ENCODE measurements at regions not wholly inside any gene's neighbourhood (a gene's known extent, or its start where the extent isn't known, plus 50 kb on each side); places are given as distances from the start of the nearest gene placed in this dataset.

GRCh38 chr4:29243851-29244250 lies 1476.3 kb upstream of the PCDH7 start:
- DNase-seq (ENCODE audit: low read depth in 4 of 6, low spot score in 6 of 6), result no peak
- no peak overlapping the region for H3K4me3 ChIP-seq (ENCODE audit: low read depth, low read length)
- H3K36me3 ChIP-seq (ENCODE audit: control insufficient read depth, insufficient read depth, low read length), result no peaks in the 10 kb centered on the region
- WGBS (ENCODE audit: insufficient coverage), result no CpG with 5 or more reads among the region's 1 CpG
- H3K27ac ChIP-seq (ENCODE audit: low read depth, low read length), result no peak overlapping the region
- H3K27me3 ChIP-seq (ENCODE audit: control insufficient read depth, insufficient read depth, low read length), result no peaks in the 10 kb centered on the region
- H3K9me3 ChIP-seq (ENCODE audit: control insufficient read depth, insufficient read depth, low read length), result no peaks in the 10 kb centered on the region
- no peaks in the 10 kb centered on the region for H3K4me1 ChIP-seq (ENCODE audit: control insufficient read depth, insufficient read depth, low read length)

GRCh38 chr4:29259556-29259955 lies 1460.6 kb upstream of the PCDH7 start:
- H3K9me3 ChIP-seq (ENCODE audit: control insufficient read depth, insufficient read depth, low read length), result peaks cover 3% of the 10 kb centered on the region
- no peaks in the 10 kb centered on the region for H3K27me3 ChIP-seq (ENCODE audit: control insufficient read depth, insufficient read depth, low read length)
- no peak overlapping the region for H3K4me3 ChIP-seq (ENCODE audit: low read depth, low read length)
- H3K4me1 ChIP-seq (ENCODE audit: control insufficient read depth, insufficient read depth, low read length), result no peaks in the 10 kb centered on the region
- WGBS (ENCODE audit: insufficient coverage), result no CpG with 5 or more reads among the region's 2 CpGs
- H3K36me3 ChIP-seq (ENCODE audit: control insufficient read depth, insufficient read depth, low read length), result no peaks in the 10 kb centered on the region
- DNase-seq (ENCODE audit: low read depth in 4 of 6, low spot score in 6 of 6), result peak in 1 of 6 donors; percentile 1
- H3K27ac ChIP-seq (ENCODE audit: low read depth, low read length), result no peak overlapping the region

GRCh38 chr4:29262986-29263385 lies 1457.2 kb upstream of the PCDH7 start:
- no peak overlapping the region for H3K4me3 ChIP-seq (ENCODE audit: low read depth, low read length)
- no peaks in the 10 kb centered on the region for H3K9me3 ChIP-seq (ENCODE audit: control insufficient read depth, insufficient read depth, low read length)
- H3K27me3 ChIP-seq (ENCODE audit: control insufficient read depth, insufficient read depth, low read length), result no peaks in the 10 kb centered on the region
- 93% methylated on average over 2 of the region's 2 CpGs for WGBS (ENCODE audit: insufficient coverage)
- H3K4me1 ChIP-seq (ENCODE audit: control insufficient read depth, insufficient read depth, low read length), result no peaks in the 10 kb centered on the region
- no peaks in the 10 kb centered on the region for H3K36me3 ChIP-seq (ENCODE audit: control insufficient read depth, insufficient read depth, low read length)
- DNase-seq (ENCODE audit: low read depth in 4 of 6, low spot score in 6 of 6), result peak in 1 of 6 donors; percentile 3
- no peak overlapping the region for H3K27ac ChIP-seq (ENCODE audit: low read depth, low read length)

GRCh38 chr4:29276150-29276549 lies 1444.0 kb upstream of the PCDH7 start:
- no CpG with 5 or more reads among the region's 1 CpG for whole genome bisulfite sequencing (ENCODE audit: insufficient coverage)
- H3K4me1 ChIP-seq (ENCODE audit: control insufficient read depth, insufficient read depth, low read length), result no peaks in the 10 kb centered on the region
- no peak overlapping the region for H3K27ac ChIP-seq (ENCODE audit: low read depth, low read length)
- no peak overlapping the region for H3K4me3 ChIP-seq (ENCODE audit: low read depth, low read length)
- no peaks in the 10 kb centered on the region for H3K27me3 ChIP-seq (ENCODE audit: control insufficient read depth, insufficient read depth, low read length)
- no peaks in the 10 kb centered on the region for H3K36me3 ChIP-seq (ENCODE audit: control insufficient read depth, insufficient read depth, low read length)
- H3K9me3 ChIP-seq (ENCODE audit: control insufficient read depth, insufficient read depth, low read length), result no peaks in the 10 kb centered on the region
- no peak for DNase-seq (ENCODE audit: low read depth in 4 of 6, low spot score in 6 of 6)

GRCh38 chr4:29277381-29277780 lies 1442.8 kb upstream of the PCDH7 start:
- Histone ChIP-seq H3K36me3 (ENCODE audit: control insufficient read depth, insufficient read depth, low read length) (no peaks in the 10 kb centered on the region), H3K27me3 (ENCODE audit: control insufficient read depth, insufficient read depth, low read length) (no peaks in the 10 kb centered on the region), H3K4me3 (ENCODE audit: low read depth, low read length) (no peak overlapping the region), H3K27ac (ENCODE audit: low read depth, low read length) (no peak overlapping the region), H3K9me3 (ENCODE audit: control insufficient read depth, insufficient read depth, low read length) (no peaks in the 10 kb centered on the region), H3K4me1 (ENCODE audit: control insufficient read depth, insufficient read depth, low read length) (no peaks in the 10 kb centered on the region)
- no peak for DNase-seq (ENCODE audit: low read depth in 4 of 6, low spot score in 6 of 6)

- DNase-seq (ENCODE audit: low read depth in 4 of 6, low spot score in 6 of 6), result peak in 1 of 6 donors; percentile 1
- Histone ChIP-seq H3K27ac (ENCODE audit: low read depth, low read length) (no peak overlapping the region), H3K4me3 (ENCODE audit: low read depth, low read length) (no peak overlapping the region), H3K4me1 (ENCODE audit: control insufficient read depth, insufficient read depth, low read length) (no peaks in the 10 kb centered on the region), H3K27me3 (ENCODE audit: control insufficient read depth, insufficient read depth, low read length) (no peaks in the 10 kb centered on the region), H3K9me3 (ENCODE audit: control insufficient read depth, insufficient read depth, low read length) (no peaks in the 10 kb centered on the region), H3K36me3 (ENCODE audit: control insufficient read depth, insufficient read depth, low read length) (no peaks in the 10 kb centered on the region)
- WGBS (ENCODE audit: insufficient coverage), result no CpG with 5 or more reads among the region's 2 CpGs
Observed at GRCh38 chr4:29278585-29278984, 1441.6 kb upstream of the PCDH7 start.

GRCh38 chr4:29289118-29289517 lies 1431.1 kb upstream of the PCDH7 start:
- H3K9me3 ChIP-seq (ENCODE audit: control insufficient read depth, insufficient read depth, low read length), result peaks cover 1% of the 10 kb centered on the region
- no peaks in the 10 kb centered on the region for H3K36me3 ChIP-seq (ENCODE audit: control insufficient read depth, insufficient read depth, low read length)
- DNase-seq (ENCODE audit: low read depth in 4 of 6, low spot score in 6 of 6), result no peak
- no peak overlapping the region for H3K4me3 ChIP-seq (ENCODE audit: low read depth, low read length)
- H3K27me3 ChIP-seq (ENCODE audit: control insufficient read depth, insufficient read depth, low read length), result no peaks in the 10 kb centered on the region
- WGBS (ENCODE audit: insufficient coverage), result no CpG with 5 or more reads among the region's 1 CpG
- H3K27ac ChIP-seq (ENCODE audit: low read depth, low read length), result no peak overlapping the region
- no peaks in the 10 kb centered on the region for H3K4me1 ChIP-seq (ENCODE audit: control insufficient read depth, insufficient read depth, low read length)

- no peaks in the 10 kb centered on the region for H3K4me1 ChIP-seq (ENCODE audit: control insufficient read depth, insufficient read depth, low read length)
- H3K36me3 ChIP-seq (ENCODE audit: control insufficient read depth, insufficient read depth, low read length), result no peaks in the 10 kb centered on the region
- no peak for DNase-seq (ENCODE audit: low read depth in 4 of 6, low spot score in 6 of 6)
- H3K27me3 ChIP-seq (ENCODE audit: control insufficient read depth, insufficient read depth, low read length), result no peaks in the 10 kb centered on the region
- no peak overlapping the region for H3K4me3 ChIP-seq (ENCODE audit: low read depth, low read length)
- H3K9me3 ChIP-seq (ENCODE audit: control insufficient read depth, insufficient read depth, low read length), result no peaks in the 10 kb centered on the region
- no peak overlapping the region for H3K27ac ChIP-seq (ENCODE audit: low read depth, low read length)
Observed at GRCh38 chr4:29295280-29295679, 1424.9 kb upstream of the PCDH7 start.

GRCh38 chr4:29304595-29304994 lies 1415.6 kb upstream of the PCDH7 start:
- Histone ChIP-seq H3K27me3 (ENCODE audit: control insufficient read depth, insufficient read depth, low read length) (no peaks in the 10 kb centered on the region), H3K27ac (ENCODE audit: low read depth, low read length) (no peak overlapping the region), H3K4me1 (ENCODE audit: control insufficient read depth, insufficient read depth, low read length) (no peaks in the 10 kb centered on the region), H3K4me3 (ENCODE audit: low read depth, low read length) (no peak overlapping the region), H3K36me3 (ENCODE audit: control insufficient read depth, insufficient read depth, low read length) (no peaks in the 10 kb centered on the region), H3K9me3 (ENCODE audit: control insufficient read depth, insufficient read depth, low read length) (no peaks in the 10 kb centered on the region)
- no peak for DNase-seq (ENCODE audit: low read depth in 4 of 6, low spot score in 6 of 6)
- WGBS (ENCODE audit: insufficient coverage), result no CpG with 5 or more reads among the region's 3 CpGs

GRCh38 chr4:29307256-29307655 lies 1412.9 kb upstream of the PCDH7 start:
- Histone ChIP-seq H3K4me1 (ENCODE audit: control insufficient read depth, insufficient read depth, low read length) (no peaks in the 10 kb centered on the region), H3K27ac (ENCODE audit: low read depth, low read length) (no peak overlapping the region), H3K36me3 (ENCODE audit: control insufficient read depth, insufficient read depth, low read length) (no peaks in the 10 kb centered on the region), H3K4me3 (ENCODE audit: low read depth, low read length) (no peak overlapping the region), H3K27me3 (ENCODE audit: control insufficient read depth, insufficient read depth, low read length) (no peaks in the 10 kb centered on the region), H3K9me3 (ENCODE audit: control insufficient read depth, insufficient read depth, low read length) (no peaks in the 10 kb centered on the region)
- DNase-seq (ENCODE audit: low read depth in 4 of 6, low spot score in 6 of 6), result no peak

GRCh38 chr4:29307755-29308154 lies 1412.4 kb upstream of the PCDH7 start:
- WGBS (ENCODE audit: insufficient coverage), result no CpG with 5 or more reads among the region's 1 CpG
- Histone ChIP-seq H3K36me3 (ENCODE audit: control insufficient read depth, insufficient read depth, low read length) (no peaks in the 10 kb centered on the region), H3K27ac (ENCODE audit: low read depth, low read length) (no peak overlapping the region), H3K9me3 (ENCODE audit: control insufficient read depth, insufficient read depth, low read length) (no peaks in the 10 kb centered on the region), H3K27me3 (ENCODE audit: control insufficient read depth, insufficient read depth, low read length) (no peaks in the 10 kb centered on the region), H3K4me1 (ENCODE audit: control insufficient read depth, insufficient read depth, low read length) (no peaks in the 10 kb centered on the region), H3K4me3 (ENCODE audit: low read depth, low read length) (no peak overlapping the region)
- DNase-seq (ENCODE audit: low read depth in 4 of 6, low spot score in 6 of 6), result no peak

Measured in spinal cord (tissue), 9 donors.